ENCODE measurements at regions not wholly inside any gene's neighbourhood (a gene's known extent, or its start where the extent isn't known, plus 50 kb on each side); places are given as distances from the start of the nearest gene placed in this dataset.
"Not testable (repeated sequence)": the region's sequence is repeated elsewhere in the genome, so short reads cannot be mapped to it uniquely, and the experiment has no call there.

DNA sequence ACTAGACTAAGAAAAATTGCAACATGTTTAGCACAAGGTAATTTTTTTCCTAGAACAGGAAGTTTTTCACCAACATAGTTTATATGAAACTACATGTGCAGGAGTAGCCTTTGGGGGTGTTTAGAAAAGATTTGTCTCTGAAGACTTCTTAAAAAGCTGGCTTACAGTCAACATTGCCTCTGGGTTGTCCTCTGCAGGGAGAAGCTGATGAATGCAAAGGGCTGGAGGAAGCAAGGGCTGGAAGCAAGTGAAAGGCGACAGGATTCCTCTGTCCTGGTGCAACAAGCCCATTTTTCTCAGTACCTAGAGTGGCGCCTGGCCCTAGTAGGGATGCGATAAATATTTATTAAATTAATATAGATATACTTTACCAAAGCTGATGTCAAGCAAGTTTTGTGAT lies 180.3 kb upstream of the LCORL start:
- DNase-seq (ENCODE audit: low read depth, low spot score), result no peak

GRCh38 chr4:18198653-18199052 lies 177.1 kb upstream of the LCORL start:
- no peak for DNase-seq (ENCODE audit: low read depth, low spot score)

DNA sequence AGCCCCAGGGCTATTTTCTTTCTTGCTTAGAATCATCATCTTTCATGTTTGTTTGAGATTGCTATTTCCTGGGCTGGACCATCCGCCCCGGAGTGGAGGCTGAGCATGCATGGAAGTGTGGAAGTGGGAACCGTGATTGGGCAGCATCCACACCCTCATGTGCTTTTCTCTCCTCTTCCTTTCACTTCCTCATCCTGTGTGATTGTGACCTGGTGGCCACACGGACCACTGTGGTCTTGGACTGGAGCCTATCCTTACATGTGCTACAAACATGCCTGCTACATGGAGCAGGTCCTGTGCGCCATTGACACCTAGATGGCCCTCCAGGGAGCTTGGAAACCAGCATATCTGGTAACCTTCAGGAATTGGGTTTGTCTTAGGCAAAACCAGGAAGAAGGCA lies 175.9 kb upstream of the LCORL start:
- no peak for DNase-seq (ENCODE audit: low read depth, low spot score)

GRCh38 chr4:18194278-18194677 lies 172.7 kb upstream of the LCORL start:
- DNase-seq (ENCODE audit: low read depth, low spot score), result no peak

DNA sequence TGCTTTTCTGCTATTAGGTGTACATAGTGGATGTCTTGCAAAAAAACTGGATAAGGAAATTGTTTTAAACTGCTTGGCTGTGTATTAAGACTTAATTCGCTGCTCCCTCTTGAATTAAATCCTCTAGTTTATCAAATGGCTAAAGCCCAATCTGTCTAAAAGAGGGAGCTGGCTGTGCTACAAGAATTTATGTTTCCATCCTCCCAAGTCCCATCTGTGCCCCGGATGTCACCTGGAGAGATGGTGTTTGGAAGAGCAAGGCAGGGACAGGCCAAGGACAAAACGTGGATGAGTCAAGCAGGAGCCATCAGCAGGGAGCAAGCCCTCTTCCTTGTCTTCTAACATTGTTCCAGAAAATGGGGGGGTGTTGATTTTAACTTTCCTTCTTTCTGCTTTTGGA lies 171.3 kb upstream of the LCORL start:
- no peak for DNase-seq (ENCODE audit: low read depth, low spot score)

DNA sequence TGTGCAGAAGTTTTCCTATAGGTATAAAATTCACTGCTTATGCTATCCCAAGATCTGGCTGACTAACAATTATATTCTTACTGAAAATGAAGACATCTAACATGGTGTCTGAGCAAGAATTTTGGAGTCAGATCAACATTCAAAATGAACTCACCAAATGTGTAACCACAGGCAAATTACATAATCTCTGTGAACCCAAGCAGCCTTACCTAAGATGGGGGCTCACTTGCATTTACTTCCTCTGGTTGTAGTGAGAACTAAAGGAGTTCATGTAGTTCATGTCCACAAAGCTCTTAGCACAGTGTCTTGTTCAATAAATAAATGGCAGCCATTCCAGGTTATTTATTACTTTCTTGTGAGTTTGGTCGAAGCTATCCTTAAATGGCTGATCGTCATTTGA lies 163.9 kb upstream of the LCORL start:
- DNase-seq (ENCODE audit: low read depth, low spot score), result no peak

GRCh38 chr4:18180892-18181291 lies 159.3 kb upstream of the LCORL start:
- DNase-seq (ENCODE audit: low read depth, low spot score), result no peak

GRCh38 chr4:18180122-18180521 lies 158.6 kb upstream of the LCORL start:
- no peak for DNase-seq (ENCODE audit: low read depth, low spot score)

GRCh38 chr4:18171896-18172295 lies 150.3 kb upstream of the LCORL start:
- no peak for DNase-seq (ENCODE audit: low read depth, low spot score)

- DNase-seq (ENCODE audit: low read depth, low spot score), result no peak
Observed at GRCh38 chr4:18167831-18168230, 146.3 kb upstream of the LCORL start.

DNA sequence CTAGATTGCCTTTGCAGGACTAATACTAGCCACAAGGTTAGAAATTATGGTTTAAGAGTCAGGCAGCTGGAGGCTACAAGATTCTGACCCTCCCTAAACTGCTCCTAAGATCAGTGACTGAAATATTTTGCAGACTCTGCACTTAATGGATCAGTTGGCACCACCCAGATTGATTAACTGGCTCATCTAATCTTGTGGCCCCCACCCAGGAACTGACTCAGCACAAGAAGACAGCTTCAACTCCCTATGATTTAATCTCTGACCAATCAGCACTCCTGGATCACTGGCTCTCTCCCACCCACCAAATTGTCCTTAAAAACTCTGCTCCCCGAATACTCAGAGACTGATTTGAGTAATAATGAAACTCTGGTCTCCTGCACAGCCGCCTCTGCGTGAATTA lies 145.4 kb upstream of the LCORL start:
- no peak for DNase-seq (ENCODE audit: low read depth, low spot score)

- no peak for DNase-seq (ENCODE audit: low read depth, low spot score)
Observed at GRCh38 chr4:18162453-18162852, 140.9 kb upstream of the LCORL start.

GRCh38 chr4:18159117-18159912 lies 137.8 kb upstream of the LCORL start:
- DNase-seq (ENCODE audit: low read depth, low spot score), result not testable (repeated sequence)

- DNase-seq (ENCODE audit: low read depth, low spot score), result no peak
Observed at GRCh38 chr4:18155067-18156041, 133.8 kb upstream of the LCORL start.

DNA sequence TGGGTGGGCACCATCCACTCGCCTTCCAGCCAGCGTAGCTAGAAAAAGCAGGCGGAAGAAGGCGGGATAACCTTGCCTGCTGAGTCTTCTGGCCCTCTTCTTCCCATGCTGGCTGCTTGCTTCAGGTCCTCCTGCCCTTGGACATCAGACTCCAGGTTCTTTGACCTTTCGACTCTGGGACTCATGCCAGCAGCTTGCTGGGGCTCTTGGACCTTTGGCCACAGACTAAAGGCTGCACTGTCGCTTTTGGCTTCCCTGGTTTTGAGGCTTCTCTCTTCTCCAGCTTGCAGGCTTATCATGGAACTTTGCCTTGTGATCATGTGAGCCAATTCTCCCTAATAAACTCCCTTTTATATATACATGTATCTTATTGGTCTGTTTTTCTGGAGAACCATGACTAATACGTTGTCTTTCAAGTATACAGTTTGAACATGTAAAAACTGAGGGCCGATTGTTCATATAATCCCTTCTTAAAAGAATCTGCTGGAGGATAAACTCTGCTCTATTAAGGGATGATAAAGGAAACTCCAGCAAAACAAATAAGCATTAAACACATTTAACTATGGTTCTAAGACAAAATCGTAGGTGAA lies 116.6 kb upstream of the LCORL start:
- DNase-seq (ENCODE audit: low read depth, low spot score), result no peak

- no peak for DNase-seq (ENCODE audit: low read depth, low spot score)
Observed at GRCh38 chr4:18134111-18134510, 112.6 kb upstream of the LCORL start.

GRCh38 chr4:18130256-18130655 lies 108.7 kb upstream of the LCORL start:
- DNase-seq (ENCODE audit: low read depth, low spot score), result no peak

- DNase-seq (ENCODE audit: low read depth, low spot score), result no peak
Observed at GRCh38 chr4:18128241-18128640, 106.7 kb upstream of the LCORL start.

- no peak for DNase-seq (ENCODE audit: low read depth, low spot score)
Observed at GRCh38 chr4:18127030-18127429, 105.5 kb upstream of the LCORL start.

- DNase-seq (ENCODE audit: low read depth, low spot score), result no peak
Observed at GRCh38 chr4:18113710-18114331, 92.3 kb upstream of the LCORL start.

GRCh38 chr4:18111081-18111480 lies 89.5 kb upstream of the LCORL start:
- no peak for DNase-seq (ENCODE audit: low read depth, low spot score)

DNA sequence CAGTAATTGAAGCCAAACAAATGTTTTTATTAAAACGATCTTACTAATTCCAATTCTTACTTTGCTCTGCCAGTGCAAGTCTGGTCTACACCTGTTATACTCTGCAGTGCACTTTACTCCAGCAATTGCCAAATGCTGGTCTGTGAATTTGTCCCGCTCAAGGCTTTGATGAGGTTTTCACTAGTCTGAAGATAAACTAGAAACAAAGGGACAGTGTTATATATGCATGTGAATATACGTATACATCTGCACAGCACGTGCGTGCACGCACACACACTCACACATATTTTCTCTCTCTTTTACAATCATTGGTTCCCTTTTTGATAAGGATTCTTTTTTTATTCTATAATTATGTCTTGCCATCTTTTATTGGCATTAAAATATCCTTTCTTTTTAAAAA lies 88.5 kb upstream of the LCORL start:
- no peak for DNase-seq (ENCODE audit: low read depth, low spot score)

Measured in astrocyte of the hippocampus (primary cell).